H1 (cell line): ENCODE measurements at regions not wholly inside any gene's neighbourhood (a gene's known extent, or its start where the extent isn't known, plus 50 kb on each side); places are given as distances from the start of the nearest gene placed in this dataset.
A peak's percentile ranks its signal among the peaks of the same experiment; 100 is the strongest.

Source experiments
- CTCF ChIA-PET: fragments of 300-600 bp; sonication (Branson Sonifier 250); formaldehyde crosslinking; loops from one replicate; lab custom pipeline; 2021; ENCODE audit not compliant: partially characterized antibody; lab: Charles Lee
- POLR2A ChIA-PET: fragments of 300-600 bp; sonication (Branson Sonifier 250); formaldehyde crosslinking; loops from one replicate; lab custom pipeline; 2021; ENCODE audit warnings: inconsistent platforms; ENCODE audit not compliant: partially characterized antibody; lab: Charles Lee
- DNase-seq, 2 experiments: peaks; one replicate each; pipeline versions ENCODE4 v3.0.0 to v3.0.0-alpha.2; 2010 to 2022; ENCODE audit warnings: low spot score in 2 of 2, low read depth in 1 of 2, mixed read lengths in 1 of 2
- FAIRE-seq: peaks from 2 replicates; lab custom pipeline; 2011; peaks lifted over from hg19 to GRCh38; lab: Jason Lieb, UNC
- H2AFZ ChIP-seq: 2 replicates; pipeline ENCODE4 v1.8.1; 2012; ENCODE audit warnings: low read length, inconsistent platforms
- H2AK5ac ChIP-seq: 2 replicates; pipeline ENCODE4 v1.6.1; 2013; ENCODE audit warnings: low read depth, low read length
- H2BK120ac ChIP-seq: replicated peaks from 2 replicates; pipeline ENCODE3; 2013; ENCODE audit warnings: low read depth, low read length, inconsistent platforms
- H2BK12ac ChIP-seq: 2 replicates; pipeline ENCODE4 v1.6.1; 2013; ENCODE audit warnings: low read depth, low read length
- H2BK15ac ChIP-seq: 2 replicates; pipeline ENCODE4 v1.6.1; 2013; ENCODE audit warnings: low read length
- H2BK20ac ChIP-seq: 2 replicates; pipeline ENCODE4 v1.6.1; 2013; ENCODE audit warnings: low read length
- H2BK5ac ChIP-seq: 2 replicates; pipeline ENCODE4 v1.6.1; 2013; ENCODE audit warnings: low read depth, low read length
- H3K14ac ChIP-seq: 2 replicates; pipeline ENCODE4 v1.6.1; 2013; ENCODE audit warnings: inconsistent platforms; ENCODE audit not compliant: insufficient read length
- H3K18ac ChIP-seq: 2 replicates; pipeline ENCODE4 v1.6.1; 2013; ENCODE audit warnings: low read length; ENCODE audit errors: extremely low read depth
- H3K23ac ChIP-seq: 2 replicates; pipeline ENCODE4 v1.6.1; 2013; ENCODE audit warnings: inconsistent platforms; ENCODE audit not compliant: insufficient read length
- H3K23me2 ChIP-seq: 2 replicates; pipeline ENCODE4 v1.6.1; 2013; ENCODE audit warnings: low read depth, low read length
- H3K27ac ChIP-seq: 2 replicates; pipeline ENCODE4 v1.6.1; 2011; ENCODE audit warnings: low read depth, low read length, inconsistent platforms
- H3K27me3 ChIP-seq, 4 experiments: replicated peaks in 1 of 4; 1 replicate in 1 of 4; 2 replicates in 3 of 4; pipeline versions ENCODE4 v1.6.1 to v1.8.1; 2011 to 2013; ENCODE audit warnings: low read length in 3 of 4, mild to moderate bottlenecking in 3 of 4, inconsistent platforms in 2 of 4, mixed read lengths in 2 of 4, moderate library complexity in 1 of 4; ENCODE audit not compliant: control insufficient read depth in 3 of 4, insufficient read depth in 3 of 4; ENCODE audit errors: extremely low read depth in 1 of 4
- H3K36me3 ChIP-seq, 4 experiments: 2 replicates each; pipeline versions ENCODE4 v1.6.1 to v1.8.1; 2011 to 2013; ENCODE audit warnings: mild to moderate bottlenecking in 4 of 4, low read length in 3 of 4, moderate library complexity in 2 of 4, control low read depth in 1 of 4, inconsistent platforms in 1 of 4; ENCODE audit not compliant: insufficient read depth in 4 of 4, control insufficient read depth in 2 of 4
- H3K4ac ChIP-seq: replicated peaks from 2 replicates; pipeline ENCODE3; 2013; ENCODE audit warnings: low read length, low read depth, mixed read lengths, inconsistent platforms; ENCODE audit not compliant: insufficient read length
- H3K4me1 ChIP-seq, 4 experiments: replicated peaks in 1 of 4; 1 replicate in 1 of 4; 2 replicates in 3 of 4; pipeline versions ENCODE4 v1.6.1 to v1.8.1; 2011 to 2013; ENCODE audit warnings: low read length in 3 of 4, inconsistent platforms in 2 of 4, mixed read lengths in 1 of 4; ENCODE audit not compliant: insufficient read depth in 4 of 4, control insufficient read depth in 3 of 4
- H3K4me2 ChIP-seq, 2 experiments: 2 replicates each; pipeline versions ENCODE4 v1.6.1 to v1.8.1; 2011 to 2013; ENCODE audit warnings: low read depth in 2 of 2, low read length in 2 of 2, control low read depth in 1 of 2, inconsistent platforms in 1 of 2, mild to moderate bottlenecking in 1 of 2; ENCODE audit not compliant: insufficient read depth in 1 of 2
- H3K4me3 ChIP-seq, 4 experiments: fragments of 200-600, 300-600 bp in 1 of 4; sonication (generic), shearing (Covaris generic), sonication (Bioruptor Twin) in 1 of 4; 2 replicates each; pipeline versions ENCODE4 v1.5.1 to v1.8.1; 2011 to 2016; ENCODE audit warnings: low read length in 4 of 4, low read depth in 3 of 4, control low read depth in 2 of 4, inconsistent platforms in 2 of 4, mild to moderate bottlenecking in 2 of 4, mixed read lengths in 1 of 4, moderate library complexity in 1 of 4; ENCODE audit not compliant: insufficient read depth in 2 of 4; ENCODE audit errors: extremely low read depth in 1 of 4
- H3K56ac ChIP-seq: replicated peaks from 2 replicates; pipeline ENCODE3; 2013; ENCODE audit warnings: low read depth, mild to moderate bottlenecking, mixed read lengths, low read length, inconsistent platforms; ENCODE audit not compliant: insufficient read length
- H3K79me1 ChIP-seq: 2 replicates; pipeline ENCODE4 v1.6.1; 2013; ENCODE audit warnings: low read depth, low read length, control low read depth
- H3K79me2 ChIP-seq, 2 experiments: 2 replicates each; pipeline versions ENCODE4 v1.6.1 to v1.8.1; 2012 to 2013; ENCODE audit warnings: low read length in 2 of 2, mild to moderate bottlenecking in 2 of 2, inconsistent platforms in 1 of 2; ENCODE audit not compliant: insufficient read depth in 2 of 2, control insufficient read depth in 1 of 2
- H3K9ac ChIP-seq, 4 experiments: replicated peaks in 1 of 4; 1 replicate in 1 of 4; 2 replicates in 3 of 4; pipeline versions ENCODE4 v1.6.1 to v1.8.1; 2011 to 2013; ENCODE audit warnings: low read depth in 3 of 4, low read length in 3 of 4, control low read depth in 2 of 4, mild to moderate bottlenecking in 2 of 4, moderate library complexity in 2 of 4, inconsistent platforms in 1 of 4; ENCODE audit errors: extremely low read depth in 1 of 4
- H3K9me3 ChIP-seq, 2 experiments: 2 replicates each; pipeline versions ENCODE4 v1.6.1 to v1.8.1; 2012 to 2013; ENCODE audit warnings: mild to moderate bottlenecking in 2 of 2, moderate library complexity in 2 of 2, control low read depth in 1 of 2, inconsistent platforms in 1 of 2, low read depth in 1 of 2, low read length in 1 of 2, mixed read lengths in 1 of 2; ENCODE audit not compliant: insufficient read depth in 2 of 2
- H4K20me1 ChIP-seq, 2 experiments: replicated peaks in 1 of 2; 2 replicates each; pipeline versions ENCODE3 to v1.8.1; 2011 to 2013; ENCODE audit warnings: inconsistent platforms in 2 of 2, low read length in 2 of 2, mild to moderate bottlenecking in 1 of 2; ENCODE audit not compliant: insufficient read depth in 2 of 2, control insufficient read depth in 1 of 2
- H4K5ac ChIP-seq: 2 replicates; pipeline ENCODE4 v1.6.1; 2013; ENCODE audit warnings: low read length, low read depth, mixed read lengths, inconsistent platforms; ENCODE audit not compliant: insufficient read length
- H4K8ac ChIP-seq: 2 replicates; pipeline ENCODE4 v1.8.0; 2013; ENCODE audit warnings: mild to moderate bottlenecking, moderate library complexity, low read length, inconsistent platforms; ENCODE audit not compliant: insufficient read depth; ENCODE audit errors: extremely low read depth
- H4K91ac ChIP-seq: replicated peaks from 2 replicates; pipeline ENCODE3; 2013; ENCODE audit warnings: low read length, mixed read lengths, inconsistent platforms; ENCODE audit not compliant: insufficient read length
- BCL11A ChIP-seq, 2 experiments: IDR thresholded peaks; one replicate each; pipeline ENCODE4 v1.6.1; 2011; ENCODE audit warnings: low read depth in 2 of 2, low read length in 2 of 2, mild to moderate bottlenecking in 2 of 2
- CHD2 ChIP-seq: IDR thresholded peaks from 2 replicates; pipeline ENCODE4 v1.6.1; 2012; ENCODE audit warnings: low read length, improper control_type of control experiment
- HDAC6 ChIP-seq: IDR thresholded peaks from one replicate; pipeline ENCODE4 v1.7.1; 2012; ENCODE audit warnings: low read depth, mild to moderate bottlenecking, inconsistent platforms, low read length, moderate library complexity
- SP4 ChIP-seq: IDR thresholded peaks from 2 replicates; pipeline ENCODE4 v1.6.1; 2012; ENCODE audit warnings: low read length, inconsistent platforms
- WGBS, 2 experiments: shearing (Covaris generic) in 1 of 2; methylation state at CpG; one replicate each; pipeline versions ENCODE4 v1.1.6 to v1.1.7; 2013 to 2015; ENCODE audit warnings: low lambda C conversion rate in 2 of 2, mixed read lengths in 2 of 2, inconsistent platforms in 1 of 2, low coverage in 1 of 2, missing lambda C conversion rate in 1 of 2; ENCODE audit not compliant: insufficient replicate concordance in 2 of 2, insufficient coverage in 1 of 2, insufficient read length in 1 of 2; ENCODE audit errors: extremely low coverage in 1 of 2, missing lambda C conversion rate in 1 of 2; 5-methylcytosine and 5-hydroxymethylcytosine counted together

GRCh38 chr14:75363130-75363529, 64.7 kb upstream of the JDP2 start:
- ChIA-PET POLR2A (interaction anchor here (0.8 kb wide), 1 partner anchor 104 kb away, joined by 3 read pairs; no protein-coding TSS in a partner anchor), CTCF (interaction anchor here (1.2 kb wide), 1 partner anchor 59 kb away, joined by 5 read pairs; no protein-coding TSS in a partner anchor)
- WGBS, 2 experiments, result 92% methylated on average over 5 of the region's 5 CpGs; no CpG with 5 or more reads in 1 of the 2 experiments
- Histone ChIP-seq H3K4ac (no peak overlapping the region), H4K91ac (no peak overlapping the region), H3K4me3 (no peak overlapping the region), H3K9ac (no peak overlapping the region), H4K20me1 (no peaks in the 10 kb centered on the region), H2BK20ac (no peak overlapping the region), H2BK12ac (no peak overlapping the region), H3K23ac (no peak overlapping the region), H2AFZ (no peak overlapping the region), H2BK5ac (no peak overlapping the region), H3K4me1 (no peaks in the 10 kb centered on the region), H3K14ac (no peak overlapping the region), H3K36me3 (no peaks in the 10 kb centered on the region), H3K18ac (no peak overlapping the region), H3K79me2 (no peaks in the 10 kb centered on the region), H3K27ac (no peak overlapping the region), H3K79me1 (no peaks in the 10 kb centered on the region), H3K23me2 (no peaks in the 10 kb centered on the region), H3K9me3 (no peaks in the 10 kb centered on the region), H2BK120ac (no peak overlapping the region), H3K4me2 (no peak overlapping the region), H2BK15ac (no peak overlapping the region), H2AK5ac (0 out of 2 replicates have a peak overlapping the region, but pooled peaks have one; percentile 39), H4K5ac (no peak overlapping the region), H3K27me3 (no peaks in the 10 kb centered on the region), H3K56ac (no peak overlapping the region), H4K8ac (no peak overlapping the region)
- FAIRE-seq (no peak), DNase-seq (no peak)
- TF ChIP-seq BCL11A (IDR thresholded peaks at IDR 0.05; ENCODE audit: low read depth in 2 of 2, low read length in 2 of 2) (no peak), SP4 (no peak), CHD2 (no peak), HDAC6 (no peak)
